NCI-H460 (cell line): ENCODE measurements at regions not wholly inside any gene's neighbourhood (a gene's known extent, or its start where the extent isn't known, plus 50 kb on each side); places are given as distances from the start of the nearest gene placed in this dataset.

ENCODE experiments used
- small RNA-seq, 2 experiments: library from RNA; depleted of rRNA; stranded (forward); fragments of <200 nt; gene quantifications; one replicate each; pipeline ENCODE3, GENCODE V24; 2014

Small RNA genes in the stretch of these regions (small RNA-seq; reads per million reads assigned to genes)
- gene AC106785.1 (0 to 0.12 reads per million in 2 experiments), gene RNA5SP406 (0 reads per million in 2 experiments), gene RNA5SP407 (0 reads per million in 2 experiments), gene RNA5SP408 (0 reads per million in 2 experiments), gene RNA5SP409 (0 reads per million in 2 experiments), gene RNA5SP410 (0 reads per million in 2 experiments), gene RNA5SP411 (0 reads per million in 2 experiments), gene RNA5SP412 (0 reads per million in 2 experiments), gene RNA5SP413 (0 reads per million in 2 experiments), gene RNA5SP414 (0 reads per million in 2 experiments), gene RNA5SP415 (0 reads per million in 2 experiments), gene RNA5SP416 (0 reads per million in 2 experiments), gene RNA5SP417 (0 reads per million in 2 experiments), gene RNA5SP418 (0 reads per million in 2 experiments), gene RNA5SP419 (0 reads per million in 2 experiments), gene RNA5SP420 (0 reads per million in 2 experiments), gene RNA5SP421 (0 reads per million in 2 experiments), gene RNA5SP422 (0 reads per million in 2 experiments), gene RNA5SP423 (0 reads per million in 2 experiments)
